ENCODE measurements at regions not wholly inside any gene's neighbourhood (a gene's known extent, or its start where the extent isn't known, plus 50 kb on each side); places are given as distances from the start of the nearest gene placed in this dataset.

DNA sequence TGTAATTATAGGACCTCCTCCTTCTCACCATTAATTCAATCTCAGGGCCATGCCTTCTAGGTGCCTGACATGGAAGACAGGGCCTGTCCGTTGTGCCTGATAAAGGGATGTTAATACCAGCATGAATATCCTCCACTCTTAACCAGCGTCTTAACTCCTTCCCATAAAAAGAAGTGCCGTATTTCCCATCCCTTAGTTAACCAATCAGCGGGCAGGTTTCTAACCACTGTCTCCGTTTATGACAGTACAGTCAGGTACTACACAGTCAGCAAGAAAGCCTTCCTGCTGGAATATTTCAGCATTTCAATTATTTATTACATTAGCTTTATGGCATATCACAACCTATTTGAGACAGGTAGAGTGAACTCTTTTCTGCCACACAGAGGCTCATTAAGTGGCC is 308.6 kb upstream of the FZD8 start:
- TF ChIP-seq CTCF (IDR thresholded peaks at IDR 0.05; ENCODE audit: extremely low read depth in 1 of 2, insufficient read depth in 1 of 2, low read depth in 1 of 2, low read length in 2 of 2) (no peak), POLR2A (IDR thresholded peaks at IDR 0.05; ENCODE audit: low read depth, low read length) (no peak), MAX (IDR thresholded peaks at IDR 0.05; ENCODE audit: insufficient read depth, insufficient read length) (no peak), EZH2 (IDR thresholded peaks at IDR 0.05; ENCODE audit: borderline replicate concordance, low read depth, low read length, severe bottlenecking) (no peak)

Measured in endothelial cell of umbilical vein (primary cell).